Stimulated activated CD4-positive, alpha-beta T cell treated with anti-CD3 and anti-CD28 coated beads, Interleukin-15, amount 100 ng/mL, for 48 hours (primary cell): ENCODE measurements at regions not wholly inside any gene's neighbourhood (a gene's known extent, or its start where the extent isn't known, plus 50 kb on each side); places are given as distances from the start of the nearest gene placed in this dataset.

Experiments used
- DNase-seq, 2 donors: peaks; one replicate each; pipeline ENCODE4 v3.0.0-alpha.2; 2020; ENCODE audit warnings: low read depth in 2 of 2

GRCh38 chr2:181242262-181242661, 214.9 kb upstream of the ITGA4 start:
- no peak for DNase-seq

DNA sequence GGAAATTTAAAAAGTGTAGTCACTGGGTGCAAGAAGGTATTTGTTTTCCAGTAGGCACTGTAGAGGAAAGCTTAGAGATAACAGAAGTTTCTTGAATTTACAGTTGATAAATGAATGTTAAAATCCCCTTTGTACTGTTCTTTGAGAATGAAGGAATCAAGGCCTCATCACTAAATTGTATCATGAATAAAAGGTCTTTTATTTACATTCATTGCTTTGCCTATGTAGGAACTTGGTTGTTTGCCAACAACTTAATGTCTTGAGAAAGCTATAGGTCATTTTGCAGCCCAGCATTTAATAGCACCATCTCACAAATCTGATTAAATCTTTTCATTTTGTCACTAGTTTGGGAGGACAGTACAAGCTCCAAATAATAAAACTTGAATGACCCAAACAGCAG, 213.9 kb upstream of the ITGA4 start:
- DNase-seq = no peak

DNA sequence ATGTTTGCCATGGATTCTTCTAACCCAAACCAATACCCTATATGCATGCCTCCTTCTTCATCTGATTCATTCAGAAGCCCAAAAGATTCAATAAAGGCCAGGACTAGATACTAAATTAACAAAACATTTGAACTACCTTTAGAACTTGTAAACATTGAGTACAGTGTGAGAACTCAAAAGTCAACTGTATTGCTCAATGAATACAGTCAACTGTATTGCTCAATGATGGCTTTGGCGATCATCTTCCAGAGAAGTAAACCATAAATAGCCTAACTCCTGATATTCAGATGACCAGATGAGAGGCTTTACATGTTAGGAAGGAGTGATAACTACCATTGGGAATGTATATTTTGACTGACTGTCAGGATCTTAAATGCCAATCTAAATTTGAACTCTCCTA, 206.5 kb upstream of the ITGA4 start:
- no peak for DNase-seq

GRCh38 chr2:181252262-181253148, 204.7 kb upstream of the ITGA4 start:
- DNase-seq = no peak

- no peak for DNase-seq
Measured at GRCh38 chr2:181253438-181253837, 203.7 kb upstream of the ITGA4 start.

GRCh38 chr2:181255651-181256050, 201.5 kb upstream of the ITGA4 start:
- no peak for DNase-seq

GRCh38 chr2:181258720-181259119, 198.5 kb upstream of the ITGA4 start:
- no peak for DNase-seq

- DNase-seq = no peak
Measured at GRCh38 chr2:181262782-181263181, 194.4 kb upstream of the ITGA4 start.

DNA sequence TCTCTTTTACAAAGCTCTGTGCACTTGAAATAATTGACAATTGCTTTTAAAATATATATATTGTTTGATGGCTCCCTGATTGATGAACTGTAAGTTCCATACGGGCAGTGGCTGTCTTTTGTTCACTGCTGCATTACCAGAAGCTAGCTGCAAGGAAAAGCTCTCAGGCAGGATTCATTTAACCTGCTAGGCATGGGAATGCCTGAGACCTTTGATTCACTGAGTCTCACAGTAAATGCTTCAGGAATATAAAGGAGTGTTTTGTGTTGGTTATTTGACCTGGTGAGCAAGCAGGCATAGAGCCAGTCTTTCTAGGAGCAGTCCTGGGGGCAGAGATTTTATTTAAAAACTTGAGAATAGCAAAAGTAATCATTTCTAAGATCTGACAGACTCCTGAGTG, 193.2 kb upstream of the ITGA4 start:
- no peak for DNase-seq

GRCh38 chr2:181264441-181264840, 192.7 kb upstream of the ITGA4 start:
- no peak for DNase-seq

DNA sequence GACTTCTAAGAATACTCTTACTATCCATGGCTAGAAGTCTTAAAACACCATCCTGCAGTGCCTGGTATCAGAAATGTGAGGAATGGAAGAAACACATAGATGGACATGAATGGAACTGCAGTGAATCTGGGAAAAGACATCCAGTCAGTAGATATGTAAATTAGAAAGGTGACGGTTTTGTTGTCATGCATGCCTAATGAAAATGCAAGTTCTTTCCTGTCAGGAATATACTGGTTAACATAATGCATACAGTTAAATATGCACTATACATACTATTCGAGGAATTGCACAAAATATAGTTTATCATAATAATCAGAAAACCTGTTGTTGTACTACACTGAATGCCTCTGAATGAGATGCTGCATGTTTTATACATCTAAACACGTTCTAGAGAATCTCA, 190.6 kb upstream of the ITGA4 start:
- DNase-seq = no peak

- no peak for DNase-seq
Measured at GRCh38 chr2:181268174-181268867, 188.9 kb upstream of the ITGA4 start.

- no peak for DNase-seq
Measured at GRCh38 chr2:181273986-181274385, 183.2 kb upstream of the ITGA4 start.

GRCh38 chr2:181275643-181276070, 181.5 kb upstream of the ITGA4 start:
- no peak for DNase-seq

GRCh38 chr2:181281206-181281832, 175.9 kb upstream of the ITGA4 start:
- DNase-seq = no peak

- no peak for DNase-seq
Measured at GRCh38 chr2:181285116-181285515, 172.1 kb upstream of the ITGA4 start.

- DNase-seq = no peak
Measured at GRCh38 chr2:181289698-181290097, 167.5 kb upstream of the ITGA4 start.

- DNase-seq = no peak
Measured at GRCh38 chr2:181290182-181290581, 167.0 kb upstream of the ITGA4 start.

DNA sequence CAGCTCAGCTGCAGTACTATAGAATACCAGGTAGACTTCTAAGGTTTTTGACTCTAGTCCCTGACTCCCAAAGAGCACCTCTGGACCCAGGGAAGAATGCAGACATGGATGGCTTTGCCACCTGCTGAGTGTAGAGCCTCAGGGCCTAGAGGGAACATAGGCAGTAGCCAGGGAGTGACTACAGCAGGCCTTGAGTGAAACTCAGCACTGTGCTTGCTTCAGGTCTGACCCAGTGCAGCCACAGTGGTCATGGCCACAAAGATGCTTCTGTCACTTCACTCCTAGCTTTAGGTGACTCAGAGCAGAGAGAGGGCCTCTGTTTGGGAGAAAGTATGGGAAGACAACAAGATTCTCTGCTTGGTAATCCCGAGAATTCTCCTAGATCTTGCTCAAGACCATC, 162.2 kb upstream of the ITGA4 start:
- DNase-seq = no peak

GRCh38 chr2:181300600-181301291, 156.4 kb upstream of the ITGA4 start:
- DNase-seq = no peak

GRCh38 chr2:181304011-181304844, 153.0 kb upstream of the ITGA4 start:
- no peak for DNase-seq
